ENCODE measurements at regions not wholly inside any gene's neighbourhood (a gene's known extent, or its start where the extent isn't known, plus 50 kb on each side); places are given as distances from the start of the nearest gene placed in this dataset.

DNA sequence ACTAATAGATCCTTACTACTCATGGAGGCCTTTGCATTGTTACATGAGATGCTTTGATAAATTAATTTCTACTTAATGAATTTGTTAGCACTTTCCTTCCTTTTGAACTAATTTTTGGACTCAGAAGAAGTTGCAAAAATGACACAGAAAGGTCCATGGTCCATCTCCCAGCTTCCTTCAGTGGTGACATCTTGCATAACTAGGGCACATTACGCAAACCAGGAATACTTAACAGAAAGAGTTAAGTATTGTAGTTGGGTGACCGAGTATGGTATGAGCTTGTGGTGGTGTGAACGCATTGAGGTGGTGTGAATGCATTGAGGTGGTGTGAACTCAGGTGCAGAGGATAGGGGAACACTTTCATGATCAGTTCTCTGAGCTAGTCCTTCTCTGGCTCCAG lies 151.1 kb upstream of the TWIST2 start:
- Histone ChIP-seq H3K27me3 (no peaks in the 10 kb centered on the region), H3K27ac (no peak overlapping the region), H3K4me1 (peaks cover 0 to 37% (median 15%) of the 10 kb centered on the region in 12 donors), H3K9me3 (no peaks in the 10 kb centered on the region), H3K4me3 (no peak overlapping the region), H3K36me3 (no peaks in the 10 kb centered on the region)
- intact Hi-C loops (cut with DNase I): no loop called here
- WGBS, 4 donors: 81 to 89% (median 85%) methylated on average over 3 of the region's 3 CpGs
- ATAC-seq (no peak), DNase-seq (no peak)
- TF ChIP-seq, protein P1, sequence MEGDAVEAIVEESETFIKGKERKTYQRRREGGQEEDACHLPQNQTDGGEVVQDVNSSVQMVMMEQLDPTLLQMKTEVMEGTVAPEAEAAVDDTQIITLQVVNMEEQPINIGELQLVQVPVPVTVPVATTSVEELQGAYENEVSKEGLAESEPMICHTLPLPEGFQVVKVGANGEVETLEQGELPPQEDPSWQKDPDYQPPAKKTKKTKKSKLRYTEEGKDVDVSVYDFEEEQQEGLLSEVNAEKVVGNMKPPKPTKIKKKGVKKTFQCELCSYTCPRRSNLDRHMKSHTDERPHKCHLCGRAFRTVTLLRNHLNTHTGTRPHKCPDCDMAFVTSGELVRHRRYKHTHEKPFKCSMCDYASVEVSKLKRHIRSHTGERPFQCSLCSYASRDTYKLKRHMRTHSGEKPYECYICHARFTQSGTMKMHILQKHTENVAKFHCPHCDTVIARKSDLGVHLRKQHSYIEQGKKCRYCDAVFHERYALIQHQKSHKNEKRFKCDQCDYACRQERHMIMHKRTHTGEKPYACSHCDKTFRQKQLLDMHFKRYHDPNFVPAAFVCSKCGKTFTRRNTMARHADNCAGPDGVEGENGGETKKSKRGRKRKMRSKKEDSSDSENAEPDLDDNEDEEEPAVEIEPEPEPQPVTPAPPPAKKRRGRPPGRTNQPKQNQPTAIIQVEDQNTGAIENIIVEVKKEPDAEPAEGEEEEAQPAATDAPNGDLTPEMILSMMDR (IDR thresholded peaks at IDR 0.05): no peak
- TF ChIP-seq POLR2A (IDR thresholded peaks at IDR 0.05): no peak

DNA sequence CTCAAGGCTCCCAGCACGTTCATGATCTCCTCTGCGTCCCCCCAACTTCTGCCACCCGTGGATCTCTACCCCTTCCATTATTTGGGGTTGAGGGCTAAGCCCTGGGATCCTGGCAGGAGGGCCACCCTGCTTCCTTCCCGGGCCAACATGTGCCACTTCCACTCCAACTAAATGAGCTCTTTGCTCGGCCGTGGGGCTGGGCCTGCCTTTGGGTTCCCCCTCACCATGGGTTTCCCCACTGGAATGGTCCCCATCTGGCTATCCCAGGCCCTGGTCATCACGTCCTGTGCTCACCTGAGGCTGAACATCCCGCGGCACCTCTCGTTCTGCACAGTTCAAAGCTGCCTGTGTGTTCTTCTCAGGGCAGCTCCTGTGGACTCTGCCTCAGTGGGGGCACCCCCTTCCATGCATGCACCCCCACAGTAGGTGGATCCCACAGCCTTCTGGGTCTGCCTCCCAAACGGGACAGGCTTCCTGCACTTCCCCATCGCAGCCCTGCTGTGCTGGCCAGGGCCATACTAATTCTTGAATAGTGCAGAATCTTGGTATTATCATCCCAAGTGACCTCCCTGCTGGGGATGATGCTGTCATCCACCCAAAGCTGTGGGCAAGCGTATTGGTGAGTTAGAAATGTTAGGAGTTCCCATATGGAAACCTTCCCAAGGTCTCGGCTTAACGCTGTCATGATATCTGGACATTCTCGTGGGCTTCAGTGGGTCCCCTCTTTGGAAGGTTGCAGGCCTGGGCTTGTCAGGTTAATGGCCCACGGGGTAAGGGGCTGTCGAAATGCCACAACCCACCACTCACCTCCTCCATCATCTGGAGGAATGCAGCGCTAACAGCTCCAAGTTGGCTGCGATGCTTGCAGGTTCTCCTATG lies 150.5 kb upstream of the TWIST2 start:
- H3K9me3 ChIP-seq: no peaks in the 10 kb centered on the region
- no peaks in the 10 kb centered on the region for H3K36me3 ChIP-seq
- no peaks in the 10 kb centered on the region for H3K27me3 ChIP-seq
- no peak for ATAC-seq
- WGBS, 4 donors: 72 to 78% (median 77%) methylated on average over 20 of the region's 20 CpGs
- intact Hi-C loops (cut with DNase I): no loop called here
- TF ChIP-seq, protein P1 (IDR thresholded peaks at IDR 0.05): no peak
- TF ChIP-seq POLR2A (IDR thresholded peaks at IDR 0.05): no peak
- H3K4me3 ChIP-seq: no peak overlapping the region
- H3K27ac ChIP-seq: no peak overlapping the region
- DNase-seq: no peak
- peaks cover 0 to 37% (median 15%) of the 10 kb centered on the region in 12 donors for H3K4me1 ChIP-seq

DNA sequence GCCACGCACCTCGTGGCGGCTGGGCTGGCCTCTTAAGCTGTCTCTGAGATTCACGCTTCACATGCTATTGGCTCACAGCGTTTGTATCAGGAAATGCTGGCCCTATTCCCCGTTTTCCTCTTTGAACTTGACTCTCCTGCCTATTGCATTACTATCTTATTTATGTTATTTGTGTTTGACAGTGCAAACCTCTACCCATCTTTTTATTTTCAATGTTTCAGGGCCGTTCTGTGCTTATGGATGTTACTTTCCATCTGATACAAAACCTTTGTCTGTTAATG lies 149.9 kb upstream of the TWIST2 start:
- WGBS, 4 donors: 40 to 57% (median 47%) methylated on average over 7 of the region's 7 CpGs
- Histone ChIP-seq H3K9me3 (no peaks in the 10 kb centered on the region), H3K36me3 (no peaks in the 10 kb centered on the region), H3K27ac (no peak overlapping the region), H3K4me3 (no peak overlapping the region), H3K27me3 (no peaks in the 10 kb centered on the region), H3K4me1 (peaks cover 0 to 37% (median 15%) of the 10 kb centered on the region in 12 donors)
- no peak for ATAC-seq
- TF ChIP-seq, protein P1 (IDR thresholded peaks at IDR 0.05): no peak
- TF ChIP-seq POLR2A (IDR thresholded peaks at IDR 0.05): no peak
- DNase-seq: no peak
- intact Hi-C loops (cut with DNase I): no loop called here

DNA sequence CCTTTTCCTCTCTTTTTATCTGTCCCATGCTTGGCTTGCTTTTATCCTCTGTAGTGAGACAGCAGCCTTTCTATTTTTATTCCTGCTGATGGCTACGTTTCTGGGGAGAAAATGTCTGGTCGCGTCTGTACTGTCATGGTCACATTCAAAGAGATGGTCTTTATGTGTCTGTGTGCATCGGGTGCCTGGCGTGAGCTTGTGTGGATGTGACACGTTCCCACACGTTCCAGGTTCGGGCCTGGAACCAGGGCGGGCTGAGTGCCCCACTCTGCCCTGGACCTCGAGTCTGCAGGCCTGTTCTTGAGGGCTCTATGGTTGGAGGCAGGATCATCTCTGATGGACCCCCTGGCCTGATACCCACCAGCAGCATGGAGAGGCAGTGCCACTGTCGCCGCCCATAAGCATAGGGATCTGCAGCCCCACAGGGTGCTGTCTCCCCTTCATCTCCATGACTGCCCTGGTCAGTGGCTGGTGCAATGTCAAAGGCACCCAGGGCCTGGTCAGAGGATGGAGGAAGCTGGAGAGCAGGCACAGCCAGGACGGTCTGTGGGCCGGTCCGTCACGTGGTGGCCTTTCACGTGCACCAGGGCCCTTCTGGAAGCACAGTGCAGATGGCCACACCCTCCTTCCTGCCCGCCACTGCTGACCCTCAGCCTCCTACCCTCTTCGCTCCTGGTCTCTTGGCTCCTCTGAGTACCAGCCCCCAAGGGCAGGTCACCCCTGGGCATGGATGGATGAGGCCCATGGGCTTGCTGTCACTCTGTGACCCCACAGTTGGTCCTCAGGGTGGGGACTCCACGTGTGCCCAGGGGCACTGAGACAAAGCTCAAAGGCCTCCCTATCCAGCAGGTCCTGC lies 149.2 kb upstream of the TWIST2 start:
- peak in 1 of 5 donors; percentile 12 for DNase-seq
- no peak for ATAC-seq
- 74 to 85% (median 77%) methylated on average over 17 to 20 of the region's 20 CpGs for WGBS, 4 donors
- H3K9me3 ChIP-seq: no peaks in the 10 kb centered on the region
- no peak for TF ChIP-seq POLR2A (IDR thresholded peaks at IDR 0.05)
- TF ChIP-seq, protein P1 (IDR thresholded peaks at IDR 0.05): no peak
- H3K4me1 ChIP-seq: peaks cover 0 to 37% (median 15%) of the 10 kb centered on the region in 12 donors
- intact Hi-C loops (cut with DNase I): no loop called here
- H3K36me3 ChIP-seq: no peaks in the 10 kb centered on the region
- peak overlapping the region in 1 of 12 donors; percentile 49 for H3K27ac ChIP-seq
- H3K4me3 ChIP-seq: no peak overlapping the region
- H3K27me3 ChIP-seq: no peaks in the 10 kb centered on the region
